ENCODE measurements at regions not wholly inside any gene's neighbourhood (a gene's known extent, or its start where the extent isn't known, plus 50 kb on each side); places are given as distances from the start of the nearest gene placed in this dataset.

GRCh38 chr1:201685485-201685884 lies 143.5 kb upstream of the IPO9 start:
- no peak for TF ChIP-seq CTCF (conservative IDR thresholded peaks at IDR 0.05)
- TF ChIP-seq EZH2 (IDR thresholded peaks at IDR 0.05; ENCODE audit: low read depth): no peak
